ENCODE measurements at regions not wholly inside any gene's neighbourhood (a gene's known extent, or its start where the extent isn't known, plus 50 kb on each side); places are given as distances from the start of the nearest gene placed in this dataset.
"Not testable (repeated sequence)": the region's sequence is repeated elsewhere in the genome, so short reads cannot be mapped to it uniquely, and the experiment has no call there.

GRCh38 chr10:64881257-64881656, 1360.1 kb downstream of the REEP3 start:
- ATAC-seq, result no peak
- H3K4me1 Mint-ChIP-seq, result no peaks in the 10 kb centered on the region

DNA sequence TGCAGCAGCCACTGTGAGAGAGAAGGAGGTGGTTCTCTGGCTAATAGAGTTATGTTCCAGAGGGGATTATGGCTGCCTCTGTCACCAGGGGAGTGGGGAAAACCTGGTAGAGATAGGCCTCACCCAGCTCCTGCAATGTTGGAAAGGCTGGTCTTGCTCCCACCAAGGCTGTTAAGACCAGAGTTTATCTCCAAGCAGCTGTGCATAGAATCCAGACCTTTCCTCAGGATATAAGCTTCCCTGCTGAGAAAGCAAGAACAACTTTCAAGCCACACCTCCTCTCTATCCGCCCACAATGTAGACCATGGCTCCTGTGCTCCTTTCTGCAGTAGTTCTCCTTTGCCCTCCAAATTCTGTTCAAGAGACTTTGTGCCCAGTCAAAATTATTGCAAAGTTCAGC, 1375.4 kb downstream of the REEP3 start:
- no peaks in the 10 kb centered on the region for H3K4me1 ChIP-seq (ENCODE audit: insufficient read depth)
- H3K36me3 ChIP-seq (ENCODE audit: insufficient read depth), result no peaks in the 10 kb centered on the region
- H3K4me3 Mint-ChIP-seq, result no peak overlapping the region
- H3K27me3 Mint-ChIP-seq (ENCODE audit: insufficient read depth, low read depth, poor library complexity), result no peaks in the 10 kb centered on the region
- H3K36me3 Mint-ChIP-seq (ENCODE audit: low read depth), result no peaks in the 10 kb centered on the region
- no peaks in the 10 kb centered on the region for H3F3A ChIP-seq (replicated peaks; ENCODE audit: low read depth)
- DNase-seq (ENCODE audit: low spot score) (no peak), ATAC-seq (no peak)
- no peak for TF ChIP-seq ZNF331 (CRISPR knock-in tag; IDR thresholded peaks at IDR 0.05; ENCODE audit: low read depth)
- no peak for TF ChIP-seq ZNF114 (CRISPR knock-in tag; IDR thresholded peaks at IDR 0.05)
- H3K4me1 Mint-ChIP-seq, result no peaks in the 10 kb centered on the region
- H3K27me3 ChIP-seq (ENCODE audit: insufficient read depth), result no peaks in the 10 kb centered on the region
- no peak overlapping the region for H2AFZ ChIP-seq
- H4K20me1 ChIP-seq (replicated peaks; ENCODE audit: insufficient read depth), result no peaks in the 10 kb centered on the region
- H3K9me3 Mint-ChIP-seq, result peaks cover 22% of the 10 kb centered on the region
- no peaks in the 10 kb centered on the region for H3K79me2 ChIP-seq (replicated peaks; ENCODE audit: insufficient read depth)
- no peak overlapping the region for H3K27ac ChIP-seq (ENCODE audit: low read depth)
- H3K9me2 ChIP-seq (ENCODE audit: insufficient read depth), result peaks cover 5% of the 10 kb centered on the region; the same call in 1 of the 2 replicates
- H3K27ac Mint-ChIP-seq, result no peak overlapping the region
- H3K4me2 ChIP-seq, result no peak overlapping the region
- H3K4me3 ChIP-seq, result no peak overlapping the region

More at GRCh38 chr10:64881257-64881656, 1360.1 kb downstream of the REEP3 start:
- H3K9me2 ChIP-seq (ENCODE audit: insufficient read depth), result peaks cover 6% of the 10 kb centered on the region; the same call in 1 of the 2 replicates
- no peaks in the 10 kb centered on the region for H3K36me3 ChIP-seq (ENCODE audit: insufficient read depth)
- H3K27me3 ChIP-seq (ENCODE audit: insufficient read depth), result no peaks in the 10 kb centered on the region
- H3K36me3 Mint-ChIP-seq (ENCODE audit: low read depth), result no peaks in the 10 kb centered on the region
- no peaks in the 10 kb centered on the region for H3F3A ChIP-seq (replicated peaks; ENCODE audit: low read depth)
- H3K27ac ChIP-seq (ENCODE audit: low read depth), result no peak overlapping the region
- no peak overlapping the region for H2AFZ ChIP-seq
- no peak overlapping the region for H3K27ac Mint-ChIP-seq
- no peaks in the 10 kb centered on the region for H3K79me2 ChIP-seq (replicated peaks; ENCODE audit: insufficient read depth)
- no peaks in the 10 kb centered on the region for H3K27me3 Mint-ChIP-seq (ENCODE audit: insufficient read depth, low read depth, poor library complexity)
- H3K4me2 ChIP-seq, result no peak overlapping the region
- H3K4me1 ChIP-seq (ENCODE audit: insufficient read depth), result no peaks in the 10 kb centered on the region
- DNase-seq (ENCODE audit: low spot score), result no peak
- no peak overlapping the region for H3K4me3 Mint-ChIP-seq
- no peaks in the 10 kb centered on the region for H4K20me1 ChIP-seq (replicated peaks; ENCODE audit: insufficient read depth)
- no peaks in the 10 kb centered on the region for H3K9me3 Mint-ChIP-seq
- no peak overlapping the region for H3K4me3 ChIP-seq
- no peak for TF ChIP-seq EZH2phosphoT487 (IDR thresholded peaks at IDR 0.05; ENCODE audit: unreplicated experiment)

DNA sequence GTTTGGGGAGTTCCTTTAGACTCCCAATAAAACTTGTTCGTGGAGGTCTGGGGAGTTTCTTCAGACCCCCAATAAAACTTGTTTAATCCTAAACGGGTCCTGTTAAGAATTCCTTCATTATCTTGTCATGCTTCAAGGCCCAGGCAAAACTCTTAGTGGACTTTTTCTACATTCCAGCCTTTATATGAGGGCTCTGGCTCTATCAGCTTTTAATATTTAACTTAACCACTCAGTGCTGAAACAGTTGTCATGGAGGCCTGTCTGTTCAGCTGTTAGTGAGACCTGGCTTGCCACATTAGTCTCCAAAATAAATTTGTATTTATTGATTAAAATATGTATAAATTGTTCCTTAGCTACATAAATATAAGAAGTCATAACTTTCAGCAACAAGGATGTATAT, 1385.1 kb downstream of the REEP3 start:
- not testable (repeated sequence) for ATAC-seq; H3F3A ChIP-seq (replicated peaks; ENCODE audit: low read depth); H3K36me3 Mint-ChIP-seq (ENCODE audit: low read depth); H3K4me3 Mint-ChIP-seq; H3K4me3 ChIP-seq; H3K27ac ChIP-seq (ENCODE audit: low read depth); H3K9me2 ChIP-seq (ENCODE audit: insufficient read depth); H3K79me2 ChIP-seq (replicated peaks; ENCODE audit: insufficient read depth); H3K36me3 ChIP-seq (ENCODE audit: insufficient read depth); H3K4me1 ChIP-seq (ENCODE audit: insufficient read depth); H3K4me1 Mint-ChIP-seq; H3K9me3 Mint-ChIP-seq; H4K20me1 ChIP-seq (replicated peaks; ENCODE audit: insufficient read depth); H2AFZ ChIP-seq; DNase-seq (ENCODE audit: low spot score); H3K27ac Mint-ChIP-seq; H3K27me3 Mint-ChIP-seq (ENCODE audit: insufficient read depth, low read depth, poor library complexity); H3K4me2 ChIP-seq; H3K27me3 ChIP-seq (ENCODE audit: insufficient read depth)

GRCh38 chr10:64924306-64924705, 1403.1 kb downstream of the REEP3 start:
- H3K27ac Mint-ChIP-seq; H3K27me3 Mint-ChIP-seq (ENCODE audit: insufficient read depth, low read depth, poor library complexity); H3K79me2 ChIP-seq (replicated peaks; ENCODE audit: insufficient read depth); H3F3A ChIP-seq (replicated peaks; ENCODE audit: low read depth); H4K20me1 ChIP-seq (replicated peaks; ENCODE audit: insufficient read depth); H3K4me1 ChIP-seq (ENCODE audit: insufficient read depth); H3K9me2 ChIP-seq (ENCODE audit: insufficient read depth); H3K4me1 Mint-ChIP-seq; H3K27ac ChIP-seq (ENCODE audit: low read depth); H3K36me3 Mint-ChIP-seq (ENCODE audit: low read depth); H3K27me3 ChIP-seq (ENCODE audit: insufficient read depth); ATAC-seq; H3K36me3 ChIP-seq (ENCODE audit: insufficient read depth): not testable (repeated sequence)
- peak overlapping the region; percentile 47; the same call in 1 of the 2 replicates for H3K4me3 ChIP-seq
- DNase-seq (ENCODE audit: low spot score), result peak; percentile 2
- peak overlapping the region; percentile 42; the same call in 2 of the 3 replicates for H3K4me3 Mint-ChIP-seq
- H3K4me2 ChIP-seq, result peak overlapping the region; percentile 65
- peak overlapping the region; percentile 89; the same call in 1 of the 2 replicates for H2AFZ ChIP-seq
- peaks cover 30% of the 10 kb centered on the region; the same call in 2 of the 3 replicates for H3K9me3 Mint-ChIP-seq
